ENCODE measurements at regions not wholly inside any gene's neighbourhood (a gene's known extent, or its start where the extent isn't known, plus 50 kb on each side); places are given as distances from the start of the nearest gene placed in this dataset.

GRCh38 chr1:163596541-163597258 lies 274.9 kb downstream of the NUF2 start:
- POLR2A ChIA-PET: no interaction called here
- H3K9me3 Mint-ChIP-seq (ENCODE audit: unreplicated experiment): no peaks in the 10 kb centered on the region

GRCh38 chr1:163604321-163604720 lies 282.6 kb downstream of the NUF2 start:
- no peak overlapping the region for H3K27ac Mint-ChIP-seq (ENCODE audit: unreplicated experiment)
- no peak overlapping the region for H3K4me3 Mint-ChIP-seq (ENCODE audit: unreplicated experiment)
- Histone ChIP-seq H3K4me3 (ENCODE audit: low read depth, low read length) (no peak overlapping the region), H3K4me1 (no peaks in the 10 kb centered on the region), H3K9me3 (no peaks in the 10 kb centered on the region), H3K36me3 (ENCODE audit: control insufficient read depth, insufficient read depth, low read length) (no peaks in the 10 kb centered on the region), H3K27me3 (replicated peaks; ENCODE audit: control insufficient read depth, insufficient read depth, low read length) (no peaks in the 10 kb centered on the region)
- H3K36me3 Mint-ChIP-seq (ENCODE audit: insufficient read depth, unreplicated experiment): no peaks in the 10 kb centered on the region
- ChIA-PET POLR2A (no interaction called here), CTCF (no interaction called here)
- no TSS peak for BruUV-seq (replicated peaks)
- no peaks in the 10 kb centered on the region for H3K4me1 Mint-ChIP-seq (ENCODE audit: low read depth, unreplicated experiment)
- no peaks in the 10 kb centered on the region for H3K9me3 Mint-ChIP-seq (ENCODE audit: unreplicated experiment)
- no peak for TF ChIP-seq CTCF (IDR thresholded peaks at IDR 0.05; ENCODE audit: insufficient read depth in 1 of 2, low read depth in 1 of 2, low read length in 1 of 2, severe bottlenecking in 1 of 2, unreplicated experiment in 1 of 2)
- peaks cover 15% of the 10 kb centered on the region for H3K27me3 Mint-ChIP-seq (ENCODE audit: insufficient read depth, unreplicated experiment)
- intact Hi-C loops (cut with micrococcal nuclease; ENCODE audit: unreplicated experiment): no loop called here
- DNase-seq: no peak

More at GRCh38 chr1:163596541-163597258, 274.9 kb downstream of the NUF2 start:
- no TSS peak for BruUV-seq (replicated peaks)
- no peaks in the 10 kb centered on the region for H3K36me3 Mint-ChIP-seq (ENCODE audit: insufficient read depth, unreplicated experiment)
- Histone ChIP-seq H3K4me1 (no peaks in the 10 kb centered on the region), H3K36me3 (ENCODE audit: control insufficient read depth, insufficient read depth, low read length) (no peaks in the 10 kb centered on the region), H3K9me3 (no peaks in the 10 kb centered on the region), H3K4me3 (ENCODE audit: low read depth, low read length) (no peak overlapping the region), H3K27me3 (replicated peaks; ENCODE audit: control insufficient read depth, insufficient read depth, low read length) (no peaks in the 10 kb centered on the region)
- no peaks in the 10 kb centered on the region for H3K4me1 Mint-ChIP-seq (ENCODE audit: low read depth, unreplicated experiment)
- intact Hi-C loops (cut with micrococcal nuclease; ENCODE audit: unreplicated experiment): no loop called here
- H3K4me3 Mint-ChIP-seq (ENCODE audit: unreplicated experiment): no peak overlapping the region
- no peak for TF ChIP-seq CTCF (IDR thresholded peaks at IDR 0.05; ENCODE audit: insufficient read depth in 1 of 2, low read depth in 1 of 2, low read length in 1 of 2, severe bottlenecking in 1 of 2, unreplicated experiment in 1 of 2)
- CTCF ChIA-PET: interaction anchor here (0.7 kb wide), 1 partner anchor 1603 kb away, joined by 3 read pairs; no protein-coding TSS in a partner anchor
- DNase-seq: no peak
- peaks cover 18% of the 10 kb centered on the region for H3K27me3 Mint-ChIP-seq (ENCODE audit: insufficient read depth, unreplicated experiment)
- no peak overlapping the region for H3K27ac Mint-ChIP-seq (ENCODE audit: unreplicated experiment)

GRCh38 chr1:163604896-163605295 lies 283.1 kb downstream of the NUF2 start:
- Histone ChIP-seq H3K9me3 (no peaks in the 10 kb centered on the region), H3K4me3 (ENCODE audit: low read depth, low read length) (no peak overlapping the region), H3K4me1 (no peaks in the 10 kb centered on the region), H3K36me3 (ENCODE audit: control insufficient read depth, insufficient read depth, low read length) (no peaks in the 10 kb centered on the region), H3K27me3 (replicated peaks; ENCODE audit: control insufficient read depth, insufficient read depth, low read length) (no peaks in the 10 kb centered on the region)
- POLR2A ChIA-PET: no interaction called here
- TF ChIP-seq CTCF (IDR thresholded peaks at IDR 0.05; ENCODE audit: insufficient read depth in 1 of 2, low read depth in 1 of 2, low read length in 1 of 2, severe bottlenecking in 1 of 2, unreplicated experiment in 1 of 2): no peak
- BruUV-seq (replicated peaks): no TSS peak
- Mint-ChIP-seq H3K4me3 (ENCODE audit: unreplicated experiment) (no peak overlapping the region), H3K36me3 (ENCODE audit: insufficient read depth, unreplicated experiment) (no peaks in the 10 kb centered on the region), H3K27ac (ENCODE audit: unreplicated experiment) (no peak overlapping the region), H3K4me1 (ENCODE audit: low read depth, unreplicated experiment) (no peaks in the 10 kb centered on the region), H3K9me3 (ENCODE audit: unreplicated experiment) (no peaks in the 10 kb centered on the region), H3K27me3 (ENCODE audit: insufficient read depth, unreplicated experiment) (peaks cover 16% of the 10 kb centered on the region)
- CTCF ChIA-PET: no interaction called here
- DNase-seq: no peak
- intact Hi-C loops (cut with micrococcal nuclease; ENCODE audit: unreplicated experiment): no loop called here
